NB4 (cell line): ENCODE measurements at regions not wholly inside any gene's neighbourhood (a gene's known extent, or its start where the extent isn't known, plus 50 kb on each side); places are given as distances from the start of the nearest gene placed in this dataset.

Experiments
- POLR2A ChIP-seq: IDR thresholded peaks from 2 replicates; pipeline ENCODE4 v1.6.1; 2011; ENCODE audit warnings: mild to moderate bottlenecking; ENCODE audit not compliant: insufficient read length; ENCODE audit errors: extremely low read depth
- TF ChIP-seq, protein P1 (sequence below): IDR thresholded peaks from one replicate; pipeline ENCODE4 v1.5.1; 2012; ENCODE audit warnings: low read depth, low read length

DNA sequence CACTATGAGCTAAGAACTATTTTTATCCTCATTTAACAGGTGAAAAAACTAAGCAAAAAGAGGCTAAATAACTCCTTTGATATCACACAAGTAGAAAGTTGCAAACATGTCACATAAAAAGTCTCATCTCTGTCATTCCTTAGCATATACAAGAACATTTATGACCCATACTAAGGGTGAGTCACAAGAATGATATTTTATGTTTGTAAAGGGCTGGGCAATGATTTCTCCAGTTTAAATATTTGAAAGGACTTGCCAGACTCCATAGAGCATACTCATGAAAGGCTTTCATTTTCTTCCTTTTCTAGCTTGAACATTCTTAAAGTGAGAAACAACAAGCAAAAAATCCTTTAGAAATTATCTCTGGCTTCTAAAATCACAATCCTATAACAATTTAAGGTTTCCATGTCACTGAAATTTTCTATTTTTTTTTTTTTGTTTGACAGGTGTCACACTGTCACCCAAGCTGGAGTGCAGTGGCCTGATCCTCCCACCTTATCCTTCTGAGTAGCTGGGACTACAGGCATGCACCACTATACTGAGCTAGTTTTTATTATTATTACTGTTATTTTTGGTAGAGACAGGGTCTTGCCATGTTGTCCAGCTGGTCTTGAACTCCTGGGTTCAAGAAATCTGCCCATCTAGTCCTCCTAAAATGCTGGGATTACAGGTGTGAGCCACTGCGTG lies 338.0 kb upstream of the KHDRBS2 start:
- TF ChIP-seq, protein P1, sequence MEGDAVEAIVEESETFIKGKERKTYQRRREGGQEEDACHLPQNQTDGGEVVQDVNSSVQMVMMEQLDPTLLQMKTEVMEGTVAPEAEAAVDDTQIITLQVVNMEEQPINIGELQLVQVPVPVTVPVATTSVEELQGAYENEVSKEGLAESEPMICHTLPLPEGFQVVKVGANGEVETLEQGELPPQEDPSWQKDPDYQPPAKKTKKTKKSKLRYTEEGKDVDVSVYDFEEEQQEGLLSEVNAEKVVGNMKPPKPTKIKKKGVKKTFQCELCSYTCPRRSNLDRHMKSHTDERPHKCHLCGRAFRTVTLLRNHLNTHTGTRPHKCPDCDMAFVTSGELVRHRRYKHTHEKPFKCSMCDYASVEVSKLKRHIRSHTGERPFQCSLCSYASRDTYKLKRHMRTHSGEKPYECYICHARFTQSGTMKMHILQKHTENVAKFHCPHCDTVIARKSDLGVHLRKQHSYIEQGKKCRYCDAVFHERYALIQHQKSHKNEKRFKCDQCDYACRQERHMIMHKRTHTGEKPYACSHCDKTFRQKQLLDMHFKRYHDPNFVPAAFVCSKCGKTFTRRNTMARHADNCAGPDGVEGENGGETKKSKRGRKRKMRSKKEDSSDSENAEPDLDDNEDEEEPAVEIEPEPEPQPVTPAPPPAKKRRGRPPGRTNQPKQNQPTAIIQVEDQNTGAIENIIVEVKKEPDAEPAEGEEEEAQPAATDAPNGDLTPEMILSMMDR = no peak
- TF ChIP-seq POLR2A = no peak
